ENCODE measurements at regions not wholly inside any gene's neighbourhood (a gene's known extent, or its start where the extent isn't known, plus 50 kb on each side); places are given as distances from the start of the nearest gene placed in this dataset.

DNA sequence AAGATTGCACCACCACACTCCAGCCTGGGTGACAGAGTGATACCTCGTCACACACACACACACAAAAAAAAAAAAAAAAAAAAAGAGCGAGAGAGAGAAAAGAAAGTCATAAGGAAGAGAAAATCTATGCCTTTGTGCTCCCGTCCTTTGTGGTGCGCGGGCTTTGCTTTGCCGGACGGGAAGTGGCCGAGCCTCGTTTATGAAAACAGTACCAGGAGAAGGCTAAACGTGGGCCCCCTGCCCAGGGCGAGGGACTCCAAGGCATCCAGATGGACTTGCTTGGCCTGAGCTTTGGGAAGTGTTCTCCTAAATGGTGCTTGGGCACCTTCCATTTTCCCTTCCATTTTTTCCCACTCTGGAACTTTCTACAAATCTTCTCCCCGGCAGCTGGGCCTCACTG, 109.3 kb upstream of the LRPAP1 start:
- Histone ChIP-seq H3K4me1 (ENCODE audit: insufficient read depth) (no peaks in the 10 kb centered on the region), H3K4me3 (no peak overlapping the region), H3K27ac (no peak overlapping the region), H3K9me3 (no peaks in the 10 kb centered on the region), H3K27me3 (no peaks in the 10 kb centered on the region), H3K36me3 (no peaks in the 10 kb centered on the region)
- 84 to 90% (median 88%) methylated on average over 12 of the region's 12 CpGs for WGBS, 3 donors
- no peak for TF ChIP-seq POLR2A (IDR thresholded peaks at IDR 0.05)
- TF ChIP-seq, protein P1, sequence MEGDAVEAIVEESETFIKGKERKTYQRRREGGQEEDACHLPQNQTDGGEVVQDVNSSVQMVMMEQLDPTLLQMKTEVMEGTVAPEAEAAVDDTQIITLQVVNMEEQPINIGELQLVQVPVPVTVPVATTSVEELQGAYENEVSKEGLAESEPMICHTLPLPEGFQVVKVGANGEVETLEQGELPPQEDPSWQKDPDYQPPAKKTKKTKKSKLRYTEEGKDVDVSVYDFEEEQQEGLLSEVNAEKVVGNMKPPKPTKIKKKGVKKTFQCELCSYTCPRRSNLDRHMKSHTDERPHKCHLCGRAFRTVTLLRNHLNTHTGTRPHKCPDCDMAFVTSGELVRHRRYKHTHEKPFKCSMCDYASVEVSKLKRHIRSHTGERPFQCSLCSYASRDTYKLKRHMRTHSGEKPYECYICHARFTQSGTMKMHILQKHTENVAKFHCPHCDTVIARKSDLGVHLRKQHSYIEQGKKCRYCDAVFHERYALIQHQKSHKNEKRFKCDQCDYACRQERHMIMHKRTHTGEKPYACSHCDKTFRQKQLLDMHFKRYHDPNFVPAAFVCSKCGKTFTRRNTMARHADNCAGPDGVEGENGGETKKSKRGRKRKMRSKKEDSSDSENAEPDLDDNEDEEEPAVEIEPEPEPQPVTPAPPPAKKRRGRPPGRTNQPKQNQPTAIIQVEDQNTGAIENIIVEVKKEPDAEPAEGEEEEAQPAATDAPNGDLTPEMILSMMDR (IDR thresholded peaks at IDR 0.05): no peak
- no peak for TF ChIP-seq EP300 (IDR thresholded peaks at IDR 0.05)
- no peak for DNase-seq
- intact Hi-C loops (cut with DNase I): no loop called here

DNA sequence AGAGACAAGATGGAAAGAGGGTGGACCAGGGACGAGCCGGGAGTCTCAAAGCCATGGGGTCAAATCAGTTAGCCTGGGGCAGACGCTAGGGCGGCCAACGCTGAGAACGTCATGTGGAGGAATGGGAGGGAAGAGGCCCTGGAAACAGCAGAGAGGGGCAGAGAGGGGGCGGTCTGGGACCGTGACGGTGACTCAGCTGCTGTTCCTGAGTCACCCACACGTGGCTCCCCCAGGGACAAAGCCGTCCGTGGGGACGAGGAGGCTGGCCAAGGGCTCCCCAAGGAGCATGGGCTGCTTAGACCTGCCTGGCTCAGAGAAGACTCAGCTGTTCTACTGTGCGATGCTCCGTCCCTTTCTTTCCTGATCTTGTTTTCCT, 108.4 kb upstream of the LRPAP1 start:
- Histone ChIP-seq H3K27me3 (no peaks in the 10 kb centered on the region), H3K27ac (no peak overlapping the region), H3K4me3 (no peak overlapping the region), H3K4me1 (ENCODE audit: insufficient read depth) (no peaks in the 10 kb centered on the region), H3K9me3 (no peaks in the 10 kb centered on the region), H3K36me3 (no peaks in the 10 kb centered on the region)
- TF ChIP-seq, protein P1 (IDR thresholded peaks at IDR 0.05): no peak
- TF ChIP-seq POLR2A (IDR thresholded peaks at IDR 0.05): no peak
- no peak for TF ChIP-seq EP300 (IDR thresholded peaks at IDR 0.05)
- no peak for DNase-seq
- 50 to 59% (median 53%) methylated on average over 15 of the region's 15 CpGs for WGBS, 3 donors
- intact Hi-C loops (cut with DNase I): no loop called here

DNA sequence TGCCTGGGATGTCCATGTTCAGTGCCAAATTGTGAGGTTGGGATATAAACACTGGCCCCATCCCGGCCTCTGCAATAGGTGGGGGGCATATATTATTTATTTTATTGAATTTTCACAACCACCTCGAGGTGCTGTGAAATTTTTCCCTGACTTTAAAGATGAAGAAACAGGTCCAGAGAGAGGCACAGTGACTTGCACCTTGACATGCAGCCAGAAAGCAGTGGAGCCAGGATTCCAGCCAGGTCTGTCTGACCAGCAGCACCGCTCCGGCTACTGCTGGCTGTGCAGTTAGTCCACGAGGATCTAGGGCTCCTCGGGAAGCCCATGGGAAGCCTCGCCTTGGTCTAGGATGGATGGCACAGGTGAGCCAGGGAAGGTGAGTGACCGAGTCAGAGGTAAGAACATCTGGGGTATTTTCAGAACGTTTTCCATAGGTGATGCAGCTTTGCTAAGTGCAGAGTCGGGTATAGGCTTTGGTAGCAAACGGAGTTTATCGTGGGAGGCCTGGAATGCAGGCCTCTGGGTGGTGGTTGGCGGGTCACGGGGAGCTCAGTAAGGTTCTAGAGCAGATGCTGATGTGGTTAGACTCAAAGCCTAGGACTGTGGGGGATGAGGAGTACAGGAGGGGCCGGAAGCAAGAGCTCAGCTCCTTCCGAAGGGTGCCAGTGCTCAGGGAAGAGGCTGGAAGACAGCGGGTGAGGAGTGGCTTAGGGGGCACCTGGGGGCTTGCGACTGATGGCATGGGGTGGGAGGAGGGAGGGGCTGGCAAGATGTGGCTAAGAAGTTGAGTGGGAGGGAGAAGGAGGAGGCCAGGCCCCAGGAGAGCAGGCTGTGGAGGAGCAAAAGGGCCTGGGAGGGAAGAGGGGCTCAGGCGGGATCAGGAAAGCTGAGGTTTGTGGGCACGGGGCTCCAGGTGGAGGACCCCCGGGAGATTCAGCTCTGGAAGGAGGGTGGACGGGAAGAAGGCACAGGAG, 107.7 kb upstream of the LRPAP1 start:
- no peaks in the 10 kb centered on the region for H3K36me3 ChIP-seq
- H3K27ac ChIP-seq: no peak overlapping the region
- no peak for DNase-seq
- no peaks in the 10 kb centered on the region for H3K27me3 ChIP-seq
- no peak for TF ChIP-seq POLR2A (IDR thresholded peaks at IDR 0.05)
- TF ChIP-seq, protein P1 (IDR thresholded peaks at IDR 0.05): no peak
- no peak for TF ChIP-seq EP300 (IDR thresholded peaks at IDR 0.05)
- WGBS, 3 donors: 56 to 74% (median 67%) methylated on average over 22 of the region's 22 CpGs
- no peak overlapping the region for H3K4me3 ChIP-seq
- intact Hi-C loops (cut with DNase I): no loop called here
- no peaks in the 10 kb centered on the region for H3K9me3 ChIP-seq
- H3K4me1 ChIP-seq (ENCODE audit: insufficient read depth): no peaks in the 10 kb centered on the region

DNA sequence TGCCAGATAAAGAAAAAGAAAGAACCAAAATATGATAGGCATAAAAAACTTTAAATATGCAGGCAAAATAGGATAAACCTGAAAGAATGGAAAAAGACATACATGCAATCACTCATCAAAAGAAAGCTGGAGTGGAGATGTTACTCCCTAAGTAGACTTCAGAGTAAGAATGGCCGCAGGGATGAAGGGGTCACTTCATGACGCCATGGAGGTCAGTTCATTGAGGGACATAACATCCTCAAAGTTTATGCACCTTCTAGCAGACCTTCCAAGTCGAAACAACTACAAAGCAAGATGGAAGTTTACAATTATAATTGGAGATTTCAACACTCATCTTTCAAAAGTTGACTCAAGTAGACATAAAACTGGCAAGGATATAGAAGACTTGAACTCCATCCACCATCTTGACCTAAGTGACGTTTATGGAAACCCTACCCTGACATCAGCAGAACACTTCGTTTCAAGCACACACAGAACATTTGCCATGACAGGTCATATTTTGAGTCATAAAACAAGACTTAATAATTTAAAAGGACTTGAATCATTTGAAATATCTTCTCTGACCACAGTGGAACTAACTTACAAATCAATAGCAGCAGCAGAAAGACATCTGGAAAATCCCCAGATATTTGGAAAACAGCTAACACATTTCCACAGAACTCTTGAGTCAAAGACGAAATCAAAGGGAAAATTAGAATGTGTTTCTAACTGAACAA, 106.0 kb upstream of the LRPAP1 start:
- intact Hi-C loops (cut with DNase I): no loop called here
- TF ChIP-seq EP300 (IDR thresholded peaks at IDR 0.05) (no peak), POLR2A (IDR thresholded peaks at IDR 0.05) (no peak)
- TF ChIP-seq, protein P1 (IDR thresholded peaks at IDR 0.05): no peak

More for the DNA sequence above, 106.0 kb upstream of the LRPAP1 start:
- no peak overlapping the region for H3K27ac ChIP-seq
- no peaks in the 10 kb centered on the region for H3K27me3 ChIP-seq
- H3K9me3 ChIP-seq: no peaks in the 10 kb centered on the region
- no peaks in the 10 kb centered on the region for H3K36me3 ChIP-seq
- H3K4me1 ChIP-seq (ENCODE audit: insufficient read depth): no peaks in the 10 kb centered on the region
- 48 to 61% (median 60%) methylated on average over 6 of the region's 6 CpGs for WGBS, 3 donors
- no peak for DNase-seq
- no peak overlapping the region for H3K4me3 ChIP-seq

Measured in ovary (tissue), 7 donors.